ENCODE measurements at regions not wholly inside any gene's neighbourhood (a gene's known extent, or its start where the extent isn't known, plus 50 kb on each side); places are given as distances from the start of the nearest gene placed in this dataset.

DNA sequence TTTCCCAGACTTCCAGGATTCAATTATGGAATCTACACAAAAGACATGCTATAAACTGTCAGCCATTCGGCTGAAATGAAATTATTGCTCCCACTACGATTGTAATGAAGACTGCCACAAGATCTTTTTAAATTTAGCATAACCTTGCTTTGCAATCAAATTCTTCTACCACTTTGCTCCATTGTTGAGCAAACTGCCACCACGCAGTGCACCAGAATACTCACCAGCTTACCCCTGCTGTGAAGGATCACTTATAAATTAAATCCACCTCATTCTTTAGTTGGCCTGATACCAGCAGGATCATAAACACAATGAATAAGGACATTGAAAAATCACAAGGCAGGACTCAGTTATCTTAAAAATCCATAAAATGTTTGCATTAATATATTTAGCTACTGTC is 116.4 kb upstream of the PRNP start (continued):
- TF ChIP-seq, protein P1, sequence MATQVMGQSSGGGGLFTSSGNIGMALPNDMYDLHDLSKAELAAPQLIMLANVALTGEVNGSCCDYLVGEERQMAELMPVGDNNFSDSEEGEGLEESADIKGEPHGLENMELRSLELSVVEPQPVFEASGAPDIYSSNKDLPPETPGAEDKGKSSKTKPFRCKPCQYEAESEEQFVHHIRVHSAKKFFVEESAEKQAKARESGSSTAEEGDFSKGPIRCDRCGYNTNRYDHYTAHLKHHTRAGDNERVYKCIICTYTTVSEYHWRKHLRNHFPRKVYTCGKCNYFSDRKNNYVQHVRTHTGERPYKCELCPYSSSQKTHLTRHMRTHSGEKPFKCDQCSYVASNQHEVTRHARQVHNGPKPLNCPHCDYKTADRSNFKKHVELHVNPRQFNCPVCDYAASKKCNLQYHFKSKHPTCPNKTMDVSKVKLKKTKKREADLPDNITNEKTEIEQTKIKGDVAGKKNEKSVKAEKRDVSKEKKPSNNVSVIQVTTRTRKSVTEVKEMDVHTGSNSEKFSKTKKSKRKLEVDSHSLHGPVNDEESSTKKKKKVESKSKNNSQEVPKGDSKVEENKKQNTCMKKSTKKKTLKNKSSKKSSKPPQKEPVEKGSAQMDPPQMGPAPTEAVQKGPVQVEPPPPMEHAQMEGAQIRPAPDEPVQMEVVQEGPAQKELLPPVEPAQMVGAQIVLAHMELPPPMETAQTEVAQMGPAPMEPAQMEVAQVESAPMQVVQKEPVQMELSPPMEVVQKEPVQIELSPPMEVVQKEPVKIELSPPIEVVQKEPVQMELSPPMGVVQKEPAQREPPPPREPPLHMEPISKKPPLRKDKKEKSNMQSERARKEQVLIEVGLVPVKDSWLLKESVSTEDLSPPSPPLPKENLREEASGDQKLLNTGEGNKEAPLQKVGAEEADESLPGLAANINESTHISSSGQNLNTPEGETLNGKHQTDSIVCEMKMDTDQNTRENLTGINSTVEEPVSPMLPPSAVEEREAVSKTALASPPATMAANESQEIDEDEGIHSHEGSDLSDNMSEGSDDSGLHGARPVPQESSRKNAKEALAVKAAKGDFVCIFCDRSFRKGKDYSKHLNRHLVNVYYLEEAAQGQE (IDR thresholded peaks at IDR 0.05; ENCODE audit: low read depth) = no peak

DNA sequence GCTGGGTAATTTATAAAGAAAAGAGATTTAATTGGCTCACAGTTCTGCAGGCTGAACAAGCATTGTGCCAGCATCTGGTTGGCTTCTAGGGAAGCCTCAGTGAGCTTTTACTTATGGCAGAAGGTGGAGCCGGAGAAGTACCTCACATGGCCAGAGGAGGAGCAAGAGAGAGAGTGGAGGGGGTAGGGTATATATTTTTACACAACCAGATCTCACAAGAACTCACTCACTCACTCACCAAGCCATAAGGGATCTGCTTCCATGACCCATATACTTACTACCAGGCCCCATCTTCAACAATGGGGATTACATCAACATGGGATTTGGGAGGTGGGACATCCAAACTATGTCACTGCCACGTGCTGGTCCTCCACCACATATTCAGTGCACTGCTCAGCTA is 117.2 kb upstream of the PRNP start:
- Histone ChIP-seq H3K27ac (ENCODE audit: low read depth, low read length) (no peak overlapping the region), H3K27me3 (ENCODE audit: insufficient read depth, low read length) (no peaks in the 10 kb centered on the region), H3K9ac (ENCODE audit: low read length) (no peak overlapping the region), H3K4me1 (ENCODE audit: control insufficient read depth in 1 of 2, insufficient read depth in 2 of 2, low read length in 2 of 2) (no peaks in the 10 kb centered on the region), H3K4me3 (replicated peaks in 1 of 2; ENCODE audit: low read depth in 1 of 2, low read length in 2 of 2) (no peak overlapping the region), H4K20me1 (ENCODE audit: insufficient read depth) (no peaks in the 10 kb centered on the region), H3K36me3 (ENCODE audit: control insufficient read depth in 1 of 2, insufficient read depth in 2 of 2, low read length in 2 of 2) (no peaks in the 10 kb centered on the region), H3K79me2 (ENCODE audit: insufficient read depth, low read length) (no peaks in the 10 kb centered on the region), H2AFZ (ENCODE audit: low read depth, low read length, poor library complexity, severe bottlenecking) (no peak overlapping the region), H3K9me3 (ENCODE audit: control insufficient read depth in 1 of 2, insufficient read depth in 1 of 2, low read depth in 1 of 2, low read length in 2 of 2) (no peaks in the 10 kb centered on the region), H3K9me2 (ENCODE audit: insufficient read depth) (no peaks in the 10 kb centered on the region), H3K4me2 (ENCODE audit: low read length) (no peak overlapping the region)
- ChIA-PET RAD21 (ENCODE audit: low non-redundant PET in 1 of 2, low total read pairs in 2 of 2, uncharacterized antibody in 2 of 2, unreplicated experiment in 2 of 2) (no interaction called here), CTCF (no interaction called here), POLR2A (no interaction called here)
- TF ChIP-seq, protein P1 (IDR thresholded peaks at IDR 0.05; ENCODE audit: low read depth) = no peak
- TF ChIP-seq, protein P2, sequence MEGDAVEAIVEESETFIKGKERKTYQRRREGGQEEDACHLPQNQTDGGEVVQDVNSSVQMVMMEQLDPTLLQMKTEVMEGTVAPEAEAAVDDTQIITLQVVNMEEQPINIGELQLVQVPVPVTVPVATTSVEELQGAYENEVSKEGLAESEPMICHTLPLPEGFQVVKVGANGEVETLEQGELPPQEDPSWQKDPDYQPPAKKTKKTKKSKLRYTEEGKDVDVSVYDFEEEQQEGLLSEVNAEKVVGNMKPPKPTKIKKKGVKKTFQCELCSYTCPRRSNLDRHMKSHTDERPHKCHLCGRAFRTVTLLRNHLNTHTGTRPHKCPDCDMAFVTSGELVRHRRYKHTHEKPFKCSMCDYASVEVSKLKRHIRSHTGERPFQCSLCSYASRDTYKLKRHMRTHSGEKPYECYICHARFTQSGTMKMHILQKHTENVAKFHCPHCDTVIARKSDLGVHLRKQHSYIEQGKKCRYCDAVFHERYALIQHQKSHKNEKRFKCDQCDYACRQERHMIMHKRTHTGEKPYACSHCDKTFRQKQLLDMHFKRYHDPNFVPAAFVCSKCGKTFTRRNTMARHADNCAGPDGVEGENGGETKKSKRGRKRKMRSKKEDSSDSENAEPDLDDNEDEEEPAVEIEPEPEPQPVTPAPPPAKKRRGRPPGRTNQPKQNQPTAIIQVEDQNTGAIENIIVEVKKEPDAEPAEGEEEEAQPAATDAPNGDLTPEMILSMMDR (IDR thresholded peaks at IDR 0.05 in 2 of 3, conservative IDR thresholded peaks at IDR 0.05 in 1 of 3; ENCODE audit: borderline replicate concordance in 1 of 3, insufficient read depth in 1 of 3, low read depth in 2 of 3, low read length in 2 of 3) = peak in 2 of 3 experiments; percentile 31 to 38; a peak in 4 of 6 replicates
- ATAC-seq (peak; percentile 60; the same call in 1 of the 2 replicates), DNase-seq (ENCODE audit: low read depth, low spot score) (no peak)
- no TSS peak for BruUV-seq (replicated peaks)
- intact Hi-C loops (cut with micrococcal nuclease) = no loop called here
